ENCODE measurements at regions not wholly inside any gene's neighbourhood (a gene's known extent, or its start where the extent isn't known, plus 50 kb on each side); places are given as distances from the start of the nearest gene placed in this dataset.

- ATAC-seq (replicated peaks), result no peak
Measured at GRCh38 chr7:21067216-21067615, 280.5 kb upstream of the SP8 start.

GRCh38 chr7:21070571-21071090 lies 283.9 kb upstream of the SP8 start:
- H3K4me1 Mint-ChIP-seq, result no peaks in the 10 kb centered on the region

More at GRCh38 chr7:21067216-21067615, 280.5 kb upstream of the SP8 start:
- Mint-ChIP-seq H3K27ac (no peak overlapping the region), H3K36me3 (no peaks in the 10 kb centered on the region), H3K9me3 (peaks cover 3 to 4% of the 10 kb centered on the region in 2 donors), H3K27me3 (peaks cover 0 to 3% of the 10 kb centered on the region in 2 donors), H3K4me1 (no peaks in the 10 kb centered on the region), H3K4me3 (no peak overlapping the region)
- no peak for DNase-seq

GRCh38 chr7:21071561-21072501 lies 285.1 kb upstream of the SP8 start:
- Mint-ChIP-seq H3K27ac (no peak overlapping the region), H3K9me3 (no peaks in the 10 kb centered on the region), H3K4me1 (no peaks in the 10 kb centered on the region), H3K36me3 (no peaks in the 10 kb centered on the region), H3K4me3 (no peak overlapping the region), H3K27me3 (peaks cover 0 to 3% of the 10 kb centered on the region in 2 donors)
- DNase-seq (no peak), ATAC-seq (replicated peaks) (no peak)

More at GRCh38 chr7:21070571-21071090, 283.9 kb upstream of the SP8 start:
- H3K27ac Mint-ChIP-seq, result no peak overlapping the region
- ATAC-seq (replicated peaks) (no peak), DNase-seq (no peak)
- no peaks in the 10 kb centered on the region for H3K9me3 Mint-ChIP-seq
- peaks cover 0 to 3% of the 10 kb centered on the region in 2 donors for H3K27me3 Mint-ChIP-seq
- H3K36me3 Mint-ChIP-seq, result no peaks in the 10 kb centered on the region
- no peak overlapping the region for H3K4me3 Mint-ChIP-seq

- Mint-ChIP-seq H3K36me3 (no peaks in the 10 kb centered on the region), H3K4me3 (no peak overlapping the region), H3K9me3 (peaks cover 0 to 2% of the 10 kb centered on the region in 2 donors)
Measured at GRCh38 chr7:21076054-21076453, 289.4 kb upstream of the SP8 start.

GRCh38 chr7:21076574-21076973 lies 289.9 kb upstream of the SP8 start:
- H3K27ac Mint-ChIP-seq, result no peak overlapping the region
- no peaks in the 10 kb centered on the region for H3K36me3 Mint-ChIP-seq
- no peaks in the 10 kb centered on the region for H3K27me3 Mint-ChIP-seq

More at GRCh38 chr7:21076054-21076453, 289.4 kb upstream of the SP8 start:
- DNase-seq (no peak), ATAC-seq (replicated peaks) (no peak)
- Mint-ChIP-seq H3K4me1 (no peaks in the 10 kb centered on the region), H3K27me3 (no peaks in the 10 kb centered on the region), H3K27ac (no peak overlapping the region)

GRCh38 chr7:21077602-21078001 lies 290.9 kb upstream of the SP8 start:
- no peak for ATAC-seq (replicated peaks)
- no peaks in the 10 kb centered on the region for H3K4me1 Mint-ChIP-seq
- H3K4me3 Mint-ChIP-seq, result no peak overlapping the region
- no peak overlapping the region for H3K27ac Mint-ChIP-seq
- H3K27me3 Mint-ChIP-seq, result no peaks in the 10 kb centered on the region
- H3K36me3 Mint-ChIP-seq, result no peaks in the 10 kb centered on the region
- H3K9me3 Mint-ChIP-seq, result peaks cover 0 to 2% of the 10 kb centered on the region in 2 donors
- no peak for DNase-seq

More at GRCh38 chr7:21076574-21076973, 289.9 kb upstream of the SP8 start:
- no peak for DNase-seq
- Mint-ChIP-seq H3K4me1 (no peaks in the 10 kb centered on the region), H3K9me3 (peaks cover 0 to 2% of the 10 kb centered on the region in 2 donors), H3K4me3 (no peak overlapping the region)
- ATAC-seq (replicated peaks), result no peak

GRCh38 chr7:21084286-21084685 lies 297.6 kb upstream of the SP8 start:
- H3K36me3 Mint-ChIP-seq, result no peaks in the 10 kb centered on the region
- H3K4me1 Mint-ChIP-seq, result no peaks in the 10 kb centered on the region

GRCh38 chr7:21086688-21087087 lies 300.0 kb upstream of the SP8 start:
- no peaks in the 10 kb centered on the region for H3K36me3 Mint-ChIP-seq
- H3K4me3 Mint-ChIP-seq, result no peak overlapping the region
- peaks cover 0 to 1% of the 10 kb centered on the region in 2 donors for H3K9me3 Mint-ChIP-seq
- DNase-seq (no peak), ATAC-seq (replicated peaks) (no peak)
- no peaks in the 10 kb centered on the region for H3K4me1 Mint-ChIP-seq
- H3K27me3 Mint-ChIP-seq, result peaks cover 0 to 4% of the 10 kb centered on the region in 2 donors
- no peak overlapping the region for H3K27ac Mint-ChIP-seq

More at GRCh38 chr7:21084286-21084685, 297.6 kb upstream of the SP8 start:
- Mint-ChIP-seq H3K4me3 (no peak overlapping the region), H3K27ac (no peak overlapping the region), H3K9me3 (peaks cover 0 to 3% of the 10 kb centered on the region in 2 donors), H3K27me3 (peaks cover 0 to 4% of the 10 kb centered on the region in 2 donors)
- no peak for ATAC-seq (replicated peaks)
- DNase-seq, result no peak

GRCh38 chr7:21089653-21090052 lies 303.0 kb upstream of the SP8 start:
- Mint-ChIP-seq H3K27me3 (peaks cover 0 to 9% of the 10 kb centered on the region in 2 donors), H3K4me3 (no peak overlapping the region), H3K4me1 (no peaks in the 10 kb centered on the region), H3K36me3 (no peaks in the 10 kb centered on the region), H3K9me3 (peaks cover 0 to 1% of the 10 kb centered on the region in 2 donors), H3K27ac (no peak overlapping the region)
- ATAC-seq (replicated peaks) (no peak), DNase-seq (no peak)

GRCh38 chr7:21092766-21093702 lies 306.3 kb upstream of the SP8 start:
- Mint-ChIP-seq H3K9me3 (no peaks in the 10 kb centered on the region), H3K4me1 (no peaks in the 10 kb centered on the region), H3K27me3 (peaks cover 0 to 9% of the 10 kb centered on the region in 2 donors), H3K27ac (no peak overlapping the region), H3K36me3 (no peaks in the 10 kb centered on the region), H3K4me3 (no peak overlapping the region)
- ATAC-seq (replicated peaks), result no peak
- DNase-seq, result no peak

- peaks cover 0 to 5% of the 10 kb centered on the region in 2 donors for H3K27me3 Mint-ChIP-seq
- H3K4me3 Mint-ChIP-seq, result no peak overlapping the region
- H3K4me1 Mint-ChIP-seq, result no peaks in the 10 kb centered on the region
- no peak overlapping the region for H3K27ac Mint-ChIP-seq
- no peaks in the 10 kb centered on the region for H3K36me3 Mint-ChIP-seq
- no peaks in the 10 kb centered on the region for H3K9me3 Mint-ChIP-seq
- DNase-seq, result no peak
- ATAC-seq (replicated peaks), result no peak
Measured at GRCh38 chr7:21094589-21094988, 307.9 kb upstream of the SP8 start.

- H3K27me3 Mint-ChIP-seq, result no peaks in the 10 kb centered on the region
- H3K36me3 Mint-ChIP-seq, result no peaks in the 10 kb centered on the region
- DNase-seq, result no peak
- no peaks in the 10 kb centered on the region for H3K9me3 Mint-ChIP-seq
- no peak overlapping the region for H3K27ac Mint-ChIP-seq
- H3K4me3 Mint-ChIP-seq, result no peak overlapping the region
- H3K4me1 Mint-ChIP-seq, result no peaks in the 10 kb centered on the region
- no peak for ATAC-seq (replicated peaks)
Measured at GRCh38 chr7:21099432-21099831, 312.7 kb upstream of the SP8 start.

- no peak overlapping the region for H3K27ac Mint-ChIP-seq
- H3K4me3 Mint-ChIP-seq, result no peak overlapping the region
- no peak for ATAC-seq (replicated peaks)
- no peaks in the 10 kb centered on the region for H3K4me1 Mint-ChIP-seq
- H3K9me3 Mint-ChIP-seq, result no peaks in the 10 kb centered on the region
- H3K27me3 Mint-ChIP-seq, result no peaks in the 10 kb centered on the region
- H3K36me3 Mint-ChIP-seq, result no peaks in the 10 kb centered on the region
- no peak for DNase-seq
Measured at GRCh38 chr7:21099955-21100354, 313.3 kb upstream of the SP8 start.

- Mint-ChIP-seq H3K27me3 (no peaks in the 10 kb centered on the region), H3K9me3 (no peaks in the 10 kb centered on the region), H3K4me1 (no peaks in the 10 kb centered on the region), H3K4me3 (no peak overlapping the region), H3K36me3 (no peaks in the 10 kb centered on the region), H3K27ac (no peak overlapping the region)
- DNase-seq (no peak), ATAC-seq (replicated peaks) (no peak)
Measured at GRCh38 chr7:21101541-21101940, 314.9 kb upstream of the SP8 start.

Measured in stimulated activated naive B cell treated with anti-CD40 and anti-IgM and Interleukin-4, amounts not matched to agents 10 μg/mL and 1 μg/mL and 100 μg/mL, for 72 hours (primary cell).